ENCODE measurements at regions not wholly inside any gene's neighbourhood (a gene's known extent, or its start where the extent isn't known, plus 50 kb on each side); places are given as distances from the start of the nearest gene placed in this dataset.

GRCh38 chr2:7619203-7619970 is 702.2 kb downstream of the RNF144A start:
- TF ChIP-seq CTCF (IDR thresholded peaks at IDR 0.05) (no peak), POLR2A (IDR thresholded peaks at IDR 0.05) (no peak)

Data from adrenal gland (tissue), 5 donors.